GM21529 (cell line): ENCODE measurements at regions not wholly inside any gene's neighbourhood (a gene's known extent, or its start where the extent isn't known, plus 50 kb on each side); places are given as distances from the start of the nearest gene placed in this dataset.

Experiments used
- ATAC-seq: cut with Tn5 transposase; IDR thresholded peaks from one replicate; pipeline ENCODE4 v1.9.1; 2021; ENCODE audit not compliant: unreplicated experiment

DNA sequence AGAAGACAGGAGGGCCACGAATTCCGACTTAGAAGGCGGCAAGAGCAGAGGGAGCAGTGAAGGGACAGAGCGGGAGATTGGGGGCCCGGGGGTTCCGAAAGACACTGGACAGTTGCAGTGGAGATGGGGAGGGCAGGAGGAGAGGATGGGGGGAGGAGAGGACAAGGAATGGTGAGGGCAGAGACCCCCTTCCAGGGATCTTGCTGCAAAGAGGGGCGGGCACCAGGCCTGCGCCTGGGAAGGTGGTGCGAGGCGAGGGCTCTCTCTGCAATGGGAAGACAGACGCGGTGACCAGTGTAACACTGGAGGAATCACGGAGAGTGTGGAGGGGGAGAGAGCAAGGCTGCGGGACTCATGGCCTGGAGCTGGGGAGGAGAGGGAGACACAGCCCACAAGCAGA lies 185.2 kb downstream of the RBFOX3 start:
- ATAC-seq, result no peak

DNA sequence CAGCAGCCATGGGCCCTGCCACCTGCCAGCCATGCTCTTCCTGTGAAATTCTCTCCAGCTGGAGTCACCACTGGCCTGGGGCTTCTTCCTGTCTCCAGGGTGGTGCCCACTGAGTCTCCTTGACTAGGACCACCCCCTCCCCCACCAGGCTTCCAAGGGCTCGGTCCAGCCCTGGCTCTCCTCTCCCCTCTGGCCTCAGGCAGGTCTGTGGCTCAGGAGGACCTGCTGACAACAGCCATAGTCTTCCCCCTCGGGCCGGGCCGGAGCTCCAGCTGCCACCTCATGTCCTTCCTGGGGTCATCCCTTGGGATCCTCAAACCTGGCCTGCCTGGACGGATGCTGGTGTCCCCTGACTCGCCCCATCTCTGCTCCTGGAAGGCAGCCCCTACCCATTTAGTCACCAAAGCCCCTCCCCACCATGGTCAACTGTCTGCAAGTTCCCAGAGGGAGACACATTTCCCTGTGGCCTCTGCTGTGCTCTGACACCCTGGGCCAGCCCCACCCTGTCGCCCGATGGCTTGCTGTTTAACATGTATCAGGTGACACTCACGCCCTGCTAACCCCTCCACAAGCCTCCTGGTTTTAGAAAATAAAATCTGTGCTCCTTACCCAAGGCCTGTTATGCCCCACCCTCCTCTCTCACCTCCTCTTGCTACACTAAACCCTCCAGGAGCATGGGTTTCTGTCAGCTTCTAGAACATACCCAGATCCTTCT lies 186.2 kb downstream of the RBFOX3 start:
- no peak for ATAC-seq

DNA sequence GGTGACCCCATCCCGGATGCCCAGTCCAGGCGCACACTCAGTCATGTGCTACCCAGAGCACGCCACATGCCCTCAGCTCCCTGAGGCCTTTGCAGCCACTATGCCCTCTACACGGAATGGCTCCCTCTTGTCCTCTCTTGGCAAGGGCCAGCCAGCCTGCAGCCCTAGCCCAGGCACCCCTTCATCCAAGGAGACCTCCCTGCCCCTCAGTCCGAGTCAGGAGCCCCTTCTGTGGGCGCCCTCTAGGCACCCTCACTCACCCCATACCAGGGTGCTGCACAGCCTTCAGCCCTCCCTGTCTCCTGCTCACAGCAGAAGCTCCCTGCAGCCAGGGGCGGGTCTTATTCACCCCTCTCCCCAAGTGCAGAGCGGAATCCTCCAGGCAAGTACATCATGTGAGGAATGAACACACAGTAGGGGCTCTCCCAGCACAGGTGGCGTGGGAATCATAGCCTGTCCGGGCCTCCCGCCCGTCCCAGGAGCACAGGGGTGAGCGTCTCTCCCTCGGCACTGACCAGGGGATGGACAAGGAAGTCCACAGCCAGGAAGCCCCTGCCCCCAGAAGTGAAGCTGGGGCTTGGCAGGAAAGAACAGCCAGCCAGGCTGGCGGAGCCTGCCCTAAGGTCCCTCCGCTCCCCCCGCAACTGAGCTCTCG lies 186.9 kb downstream of the RBFOX3 start:
- no peak for ATAC-seq

DNA sequence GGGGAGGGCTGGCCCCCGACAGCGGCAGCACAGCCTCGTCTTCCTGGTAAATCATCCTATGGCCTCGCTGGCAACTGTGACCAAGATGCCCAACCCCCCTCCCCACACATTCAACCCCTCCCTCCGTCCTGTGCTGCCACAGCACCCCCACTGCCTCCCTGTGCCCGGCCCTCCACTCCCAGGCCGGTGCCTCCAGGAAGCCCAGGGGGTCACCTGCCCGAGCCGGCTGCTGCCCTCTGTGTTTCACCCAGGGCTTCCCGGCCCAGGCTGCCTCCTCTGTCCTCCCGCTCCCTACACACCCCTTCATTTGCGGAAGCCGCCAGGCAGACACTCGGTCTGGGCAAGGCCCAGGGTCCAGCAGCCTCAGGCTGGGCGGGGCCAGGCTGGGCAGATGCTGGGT lies 188.6 kb downstream of the RBFOX3 start:
- ATAC-seq, result no peak

DNA sequence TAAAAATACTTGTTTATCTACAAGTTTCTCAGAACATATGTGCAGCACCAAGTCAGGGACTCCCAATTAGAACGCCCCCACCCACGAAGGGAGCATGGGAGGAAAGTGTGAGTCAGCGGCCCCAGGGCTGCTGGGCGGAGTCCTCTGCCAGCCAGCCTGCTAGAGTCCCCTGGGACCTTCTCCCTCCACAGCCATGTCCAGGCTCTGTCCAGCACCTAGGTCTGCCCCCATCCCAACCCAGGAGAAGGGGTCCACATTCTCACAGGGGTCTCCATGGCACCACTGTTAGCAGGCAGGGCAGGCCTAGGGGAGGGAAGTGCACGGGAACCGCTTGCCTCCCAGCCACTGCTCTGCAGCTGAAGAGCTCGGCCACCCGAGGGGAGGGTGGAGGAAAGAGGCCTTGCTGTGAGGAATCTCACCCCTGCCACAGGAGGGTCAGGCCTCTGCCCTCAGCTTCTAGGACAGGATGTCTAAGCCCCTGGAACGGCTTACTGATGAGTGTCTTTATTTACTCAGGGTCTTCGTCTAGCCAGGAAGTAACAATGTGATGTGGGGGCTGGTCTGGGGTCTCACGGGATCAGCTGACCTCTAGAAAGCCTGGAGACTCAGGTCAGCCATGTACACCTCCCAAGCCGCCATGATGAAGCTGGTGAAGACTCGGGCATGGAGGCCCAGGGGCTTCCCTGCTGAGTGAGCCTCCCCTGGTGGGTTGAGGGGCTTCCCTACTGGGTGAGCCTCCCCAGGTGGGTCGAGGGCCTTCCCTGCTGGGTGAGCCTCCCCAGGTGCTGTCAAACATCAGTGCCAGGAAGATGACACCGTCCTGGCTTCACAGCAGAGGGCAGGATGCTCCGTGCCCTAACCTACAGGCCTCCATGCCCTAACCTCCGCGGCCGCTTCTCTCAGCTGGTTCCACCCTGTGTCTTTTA lies 190.3 kb downstream of the RBFOX3 start:
- ATAC-seq, result no peak

DNA sequence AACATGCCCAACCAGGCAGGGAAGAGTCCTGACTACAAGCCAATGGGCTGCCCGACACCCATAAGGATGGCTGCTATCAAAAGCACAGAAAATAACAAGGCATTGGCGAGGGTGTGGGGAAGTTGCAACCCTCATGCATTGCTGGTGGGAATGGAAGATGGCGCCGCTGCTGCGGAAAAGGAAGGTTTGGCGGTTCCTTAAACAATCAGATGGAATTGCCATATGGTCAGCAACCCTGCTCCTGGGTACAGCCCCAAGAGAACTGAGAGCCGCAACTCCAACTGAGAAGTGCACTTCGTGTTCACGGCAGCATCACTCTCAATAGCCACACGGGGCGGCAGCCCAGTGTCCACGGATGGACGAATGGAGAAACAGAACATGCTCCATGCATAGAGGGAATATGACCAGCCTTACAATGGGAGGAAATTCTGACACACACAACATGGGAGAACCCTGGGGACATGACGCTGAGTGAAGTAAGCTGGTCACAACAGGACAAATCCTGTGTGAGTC lies 193.3 kb downstream of the RBFOX3 start:
- ATAC-seq, result no peak

DNA sequence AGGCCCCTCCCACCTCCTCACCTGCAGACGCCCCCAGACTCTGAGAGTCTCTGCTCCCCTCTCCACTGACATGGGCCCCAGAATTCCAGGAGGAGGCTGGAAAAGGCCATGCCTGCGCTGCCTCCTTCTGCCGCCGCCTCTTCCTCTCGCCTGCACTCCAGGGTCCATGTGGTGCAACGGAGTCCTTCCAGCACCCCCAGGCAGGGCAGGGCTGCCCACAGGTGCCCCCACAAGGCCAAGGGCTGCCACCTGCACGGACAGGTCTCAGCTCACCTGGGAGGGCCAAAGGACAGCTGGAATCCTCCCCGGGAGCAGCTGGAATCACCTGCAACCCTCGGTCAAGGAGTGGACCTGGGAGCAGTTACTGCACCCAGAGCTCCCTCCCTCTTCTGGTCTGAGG lies 194.9 kb downstream of the RBFOX3 start:
- ATAC-seq, result no peak

DNA sequence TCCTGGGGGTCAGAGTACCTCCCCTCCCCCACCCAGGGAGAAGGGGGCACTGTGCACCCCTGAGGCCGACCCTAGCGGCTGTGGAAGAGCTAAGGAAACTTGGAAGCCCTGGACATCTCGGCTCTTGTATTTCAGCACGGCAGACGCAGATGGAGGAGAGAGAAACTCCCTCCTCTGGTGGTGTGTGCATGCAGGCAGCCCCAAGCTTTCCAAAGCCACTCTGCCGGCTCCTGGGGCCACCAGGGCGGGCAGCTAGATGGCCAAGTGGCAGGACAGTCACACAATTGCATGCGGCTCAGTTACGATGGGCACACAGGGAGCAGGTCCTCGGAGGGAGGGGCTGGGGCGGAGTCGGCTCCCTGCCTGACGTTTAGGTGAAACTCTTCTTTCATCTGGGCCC lies 195.5 kb downstream of the RBFOX3 start:
- no peak for ATAC-seq

DNA sequence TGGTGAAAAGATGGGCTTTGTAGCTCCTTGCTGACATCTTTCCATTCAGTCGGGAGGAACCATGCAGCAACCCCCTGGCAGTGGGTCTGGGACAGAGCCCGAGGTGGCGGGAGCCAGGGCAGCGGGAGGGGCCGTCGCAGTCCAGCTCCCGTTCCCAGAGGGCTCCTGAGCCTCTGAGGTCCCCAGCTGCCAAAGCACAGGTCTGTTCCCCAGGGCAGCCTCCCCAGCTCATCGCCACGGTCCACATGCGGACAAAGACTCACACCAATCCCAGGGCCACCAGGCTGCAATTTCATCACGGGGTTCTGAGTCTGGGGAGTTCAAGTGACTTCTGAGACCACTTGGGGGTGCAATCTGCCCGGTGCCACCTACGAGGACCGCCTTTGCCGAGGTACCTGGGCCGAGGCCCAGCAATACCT lies 196.0 kb downstream of the RBFOX3 start:
- no peak for ATAC-seq

DNA sequence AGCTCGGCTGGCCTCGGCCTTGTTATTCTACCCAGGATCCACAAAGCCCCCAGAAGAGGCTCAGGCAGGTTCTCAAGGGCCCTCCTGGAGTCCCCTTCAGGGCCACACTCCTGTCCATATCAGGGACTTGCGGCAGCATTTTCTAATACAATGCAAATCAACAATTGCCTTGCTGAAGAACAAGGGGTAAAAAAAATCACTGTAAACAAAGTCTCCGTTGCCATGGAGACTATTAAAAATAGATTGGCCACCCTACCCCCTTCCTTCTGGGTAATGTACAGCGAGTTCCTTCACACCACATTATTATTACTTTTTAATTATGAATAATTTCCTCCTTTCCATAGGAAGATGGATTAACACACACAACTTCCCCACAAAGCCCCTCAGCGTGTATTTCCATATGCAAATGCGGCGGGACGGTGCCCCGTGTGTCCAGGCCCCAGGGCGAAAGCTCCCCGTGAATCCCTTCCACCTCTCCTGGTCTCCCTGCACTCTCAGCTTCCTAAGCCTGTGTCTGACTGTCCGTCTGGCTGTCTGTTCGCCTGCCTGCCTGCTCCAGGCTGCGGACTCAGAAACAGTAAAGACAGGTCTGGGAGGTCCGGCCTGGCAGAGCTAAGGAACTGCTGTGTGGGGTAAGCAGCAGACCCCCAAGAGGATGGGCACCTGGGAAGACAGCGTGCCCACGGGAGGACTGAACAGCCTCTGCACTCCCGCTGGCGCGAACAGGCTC lies 196.6 kb downstream of the RBFOX3 start:
- no peak for ATAC-seq

DNA sequence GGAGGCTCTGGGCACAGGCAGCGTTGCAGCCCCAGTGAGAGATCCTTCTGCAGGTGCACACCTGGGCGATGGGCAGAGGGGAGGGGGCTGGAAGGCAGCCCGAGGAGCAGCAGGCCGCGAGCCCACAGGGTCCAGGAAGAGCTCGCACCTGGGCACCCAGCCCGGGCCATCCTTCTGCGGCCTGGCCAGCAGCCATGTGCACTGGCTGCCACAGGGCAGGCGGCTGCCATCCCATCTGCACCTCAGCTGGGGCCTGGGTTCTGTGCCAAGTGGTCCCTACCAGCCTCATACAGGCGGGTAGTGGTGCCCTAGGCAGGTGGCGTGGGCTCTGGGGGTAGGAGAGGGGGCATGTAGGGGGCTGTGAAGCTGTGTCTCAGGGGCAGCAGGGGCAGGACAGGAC lies 197.2 kb downstream of the RBFOX3 start:
- no peak for ATAC-seq

DNA sequence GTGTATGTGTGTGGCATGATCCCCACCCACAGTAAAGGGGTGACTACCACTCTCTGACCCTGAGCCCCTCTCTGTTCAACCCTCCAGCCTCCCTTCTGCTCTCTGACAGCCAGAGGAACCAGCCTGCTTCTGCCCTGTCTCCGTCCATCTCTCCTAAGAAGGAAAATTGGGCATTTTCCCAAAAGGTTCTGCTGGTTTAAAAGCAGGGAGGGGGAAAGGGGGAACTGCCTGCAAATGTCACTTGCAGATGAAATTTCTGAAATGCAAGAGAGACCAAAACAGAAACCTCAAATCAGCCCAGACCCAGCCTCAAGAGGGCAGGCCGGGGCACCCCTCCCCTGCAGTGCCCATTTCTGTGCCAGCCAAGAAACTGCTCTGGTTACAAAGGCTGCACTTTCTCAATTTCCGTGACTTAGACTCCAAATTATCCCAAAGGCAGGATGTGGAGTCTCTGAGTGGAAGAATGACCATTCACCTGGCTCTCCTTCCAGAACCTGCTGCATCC lies 197.9 kb downstream of the RBFOX3 start:
- ATAC-seq, result no peak

DNA sequence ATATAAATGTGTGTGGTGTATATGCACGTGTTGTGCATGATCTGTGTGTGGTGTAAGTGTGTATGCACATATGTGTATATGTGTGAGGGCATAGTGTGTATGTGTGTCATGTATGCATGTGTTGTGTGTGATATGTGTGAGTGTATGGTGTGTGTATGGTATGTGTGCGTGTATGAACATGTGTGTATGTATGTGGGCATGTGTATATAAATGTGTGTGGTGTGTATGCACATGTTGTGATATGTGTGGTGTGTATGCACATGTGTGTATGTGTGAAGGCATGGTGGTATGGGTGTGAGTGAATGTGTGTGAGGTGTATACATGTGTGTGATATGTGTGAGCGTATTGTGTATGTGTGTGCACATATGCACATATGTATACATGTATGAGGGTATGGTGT lies 198.7 kb downstream of the RBFOX3 start:
- ATAC-seq, result no peak

DNA sequence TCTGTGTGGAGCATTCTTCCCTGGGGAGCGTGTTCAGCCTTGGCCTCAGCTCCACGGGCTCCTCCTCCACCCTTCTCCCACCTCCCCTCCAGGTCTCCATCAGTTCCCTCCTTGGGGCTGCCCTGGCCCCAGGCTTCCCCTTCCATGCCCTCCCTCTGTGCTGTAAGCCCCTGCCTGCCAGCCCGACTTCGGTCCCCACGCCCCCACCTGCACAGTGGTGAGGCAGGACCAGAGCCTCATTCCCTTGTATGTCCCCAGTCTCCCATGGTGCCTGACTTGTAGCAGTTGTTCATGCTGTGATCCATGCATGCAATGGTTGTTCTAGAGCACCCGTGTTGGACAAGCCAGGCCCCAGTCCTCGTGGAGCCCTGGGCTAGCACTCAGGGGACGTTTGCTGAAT lies 199.4 kb downstream of the RBFOX3 start:
- no peak for ATAC-seq

DNA sequence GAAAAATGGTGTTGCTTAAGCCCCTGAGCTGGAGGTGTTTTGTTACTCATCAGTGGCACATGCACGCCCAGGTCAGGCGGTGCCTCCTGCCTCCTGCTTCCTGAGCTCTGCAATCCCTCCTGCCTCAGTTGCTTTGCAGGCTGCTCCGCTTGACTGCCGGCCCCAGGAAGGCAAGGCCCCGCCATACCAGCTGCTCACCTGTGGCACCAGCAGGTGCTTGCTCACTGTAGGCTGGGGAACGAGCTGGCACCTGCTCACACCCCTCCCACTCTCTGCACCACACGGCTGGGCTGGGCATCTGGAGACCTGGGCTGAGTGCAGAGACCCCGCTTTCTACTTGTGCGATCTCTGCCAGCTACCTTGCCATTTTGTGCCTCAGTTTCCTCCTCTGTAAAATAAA lies 200.2 kb downstream of the RBFOX3 start:
- ATAC-seq, result no peak

DNA sequence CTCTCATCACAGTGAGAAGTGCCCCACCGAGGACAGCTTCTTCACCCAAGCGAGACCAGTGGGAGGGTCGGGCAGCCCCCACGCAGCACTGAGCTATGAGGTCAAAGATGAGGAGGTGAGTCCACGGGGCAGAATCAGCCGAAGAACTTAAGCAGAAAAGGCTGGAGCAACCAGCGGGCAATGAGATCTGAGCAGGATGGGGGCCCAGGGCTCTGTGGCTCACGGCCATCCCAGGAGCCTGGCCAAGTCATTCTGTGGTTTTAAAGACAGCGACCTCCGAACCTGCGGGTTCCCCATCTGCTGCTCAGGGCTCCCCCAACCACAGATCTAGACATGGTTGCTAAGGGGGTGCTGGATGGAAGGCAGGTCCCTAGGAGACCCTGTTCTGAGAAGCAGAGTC lies 202.6 kb downstream of the RBFOX3 start:
- ATAC-seq, result no peak

DNA sequence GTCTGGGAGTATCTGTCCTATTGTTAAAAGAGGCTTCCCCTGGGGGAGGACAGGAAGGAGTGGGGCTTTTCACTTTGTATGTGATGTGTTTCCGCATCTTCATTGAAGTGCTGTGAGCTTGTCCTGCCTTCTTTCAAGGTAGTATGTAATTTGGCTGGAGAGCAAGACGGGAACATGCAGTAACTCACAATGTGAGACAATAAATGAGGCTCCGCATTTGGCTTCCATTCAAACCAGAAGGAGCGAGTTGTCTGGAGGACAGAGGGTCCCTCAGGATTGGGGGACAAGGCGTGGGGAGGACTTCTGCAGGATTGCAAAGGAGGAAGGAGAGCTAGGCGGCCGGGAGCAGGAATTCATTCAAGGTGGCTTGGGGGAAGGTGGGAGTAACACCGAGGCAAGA lies 203.5 kb downstream of the RBFOX3 start:
- ATAC-seq, result no peak

DNA sequence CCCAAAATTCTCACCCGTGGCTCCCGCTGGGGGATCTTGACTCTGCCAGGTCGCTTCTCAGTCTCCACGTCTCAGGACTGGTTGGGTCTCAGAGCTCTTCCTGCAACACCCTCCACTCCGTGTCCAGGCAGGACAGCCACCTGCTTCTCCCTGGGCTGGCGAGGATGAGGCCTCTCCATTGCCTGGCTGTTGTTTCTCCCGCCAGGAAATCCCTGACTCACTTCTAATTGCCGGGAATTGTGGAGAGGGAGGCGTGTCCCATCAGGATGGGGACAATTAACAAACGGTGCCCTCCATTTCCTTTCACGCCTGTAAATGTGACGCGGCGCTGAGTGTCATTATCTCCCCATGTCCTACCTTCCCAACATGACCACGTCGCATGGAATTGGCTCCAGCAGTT lies 204.5 kb downstream of the RBFOX3 start:
- ATAC-seq, result no peak

DNA sequence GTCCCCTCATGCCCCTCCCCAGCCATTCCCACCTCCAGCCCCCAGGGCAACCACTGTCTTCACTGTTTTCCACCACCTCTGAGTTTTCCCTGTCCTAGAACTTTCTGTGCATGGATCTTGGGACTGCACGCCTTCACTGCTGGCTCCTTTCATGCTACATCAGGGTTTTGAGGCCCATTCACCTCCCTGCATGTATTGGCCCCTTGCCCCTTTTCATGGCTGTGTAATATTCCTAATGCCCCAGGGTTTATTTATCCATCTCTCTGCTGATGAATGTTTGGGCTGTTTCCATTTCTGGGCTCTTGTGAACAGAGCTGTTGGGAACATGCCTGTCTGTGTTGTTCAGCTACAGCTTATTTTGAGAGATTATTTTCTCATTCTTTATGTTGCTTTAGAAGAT lies 205.0 kb downstream of the RBFOX3 start:
- ATAC-seq, result no peak

DNA sequence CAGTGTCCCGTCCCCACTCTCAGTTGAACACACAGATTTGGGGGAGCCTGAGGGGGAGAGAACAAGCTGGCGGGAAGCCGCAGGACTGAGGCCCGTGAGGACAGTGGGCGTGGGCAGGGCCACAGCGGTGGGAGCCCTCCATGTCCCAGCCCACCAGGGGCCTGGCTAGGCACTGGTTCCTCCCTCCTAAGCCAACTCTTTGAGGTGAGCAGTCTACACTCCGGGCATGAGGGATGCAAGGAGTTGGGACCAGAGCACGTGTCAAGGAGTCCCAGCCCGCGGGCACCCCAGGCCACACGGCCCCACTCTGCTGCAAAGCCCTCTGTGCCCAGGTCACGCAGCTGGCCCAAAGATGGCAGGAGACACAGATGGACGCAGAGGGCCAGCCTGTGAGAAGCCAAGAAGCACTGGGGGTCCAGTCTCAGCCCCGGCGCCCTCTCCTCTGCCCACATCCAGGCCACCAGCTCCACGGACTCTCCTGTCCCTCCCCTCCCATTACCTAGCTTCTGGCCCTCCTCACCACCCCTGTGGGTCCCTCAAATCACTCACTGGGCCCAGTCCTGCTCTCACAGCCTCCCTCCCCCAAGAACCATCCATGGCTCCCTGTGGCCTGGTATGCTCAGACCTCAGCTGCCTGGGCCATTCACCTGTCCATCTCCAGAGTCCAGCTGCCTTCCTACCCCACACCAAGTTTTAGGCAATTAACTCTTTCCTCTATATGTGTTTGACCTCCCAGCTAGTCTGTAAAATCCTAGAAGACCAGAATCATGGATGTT lies 206.5 kb downstream of the RBFOX3 start:
- ATAC-seq, result no peak
